HG02840 (cell line): ENCODE measurements at regions not wholly inside any gene's neighbourhood (a gene's known extent, or its start where the extent isn't known, plus 50 kb on each side); places are given as distances from the start of the nearest gene placed in this dataset.
"Not testable (repeated sequence)": the region's sequence is repeated elsewhere in the genome, so short reads cannot be mapped to it uniquely, and the experiment has no call there.

Source experiments
- ATAC-seq: cut with Tn5 transposase; IDR thresholded peaks from one replicate; pipeline ENCODE4 v1.9.1; 2021; ENCODE audit warnings: mild to moderate bottlenecking, moderate library complexity, moderate number of reproducible peaks; ENCODE audit not compliant: unreplicated experiment, low FRiP score

- no peak for ATAC-seq
Observed at GRCh38 chr20:48448666-48449600, 378.9 kb downstream of the PREX1 start.

DNA sequence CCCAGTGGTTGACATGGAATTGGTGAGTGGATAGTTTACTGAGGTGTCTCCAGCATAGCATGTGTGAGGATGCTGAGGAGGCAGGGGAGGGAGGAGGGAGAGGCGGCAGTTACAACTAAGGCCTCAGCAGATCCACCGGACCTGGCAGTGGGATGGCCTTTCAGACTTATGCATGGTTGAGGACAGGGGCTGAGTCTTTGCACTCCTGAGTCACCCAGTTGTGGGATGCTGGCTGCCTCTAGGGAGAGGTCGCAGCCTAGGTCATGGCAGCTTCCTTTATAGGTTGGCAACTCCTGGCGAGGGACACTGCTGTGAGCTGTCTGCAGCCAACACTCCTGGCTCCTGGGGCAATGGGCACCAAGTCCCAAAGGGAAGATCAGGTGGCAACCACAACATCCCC, 380.3 kb downstream of the PREX1 start:
- no peak for ATAC-seq

DNA sequence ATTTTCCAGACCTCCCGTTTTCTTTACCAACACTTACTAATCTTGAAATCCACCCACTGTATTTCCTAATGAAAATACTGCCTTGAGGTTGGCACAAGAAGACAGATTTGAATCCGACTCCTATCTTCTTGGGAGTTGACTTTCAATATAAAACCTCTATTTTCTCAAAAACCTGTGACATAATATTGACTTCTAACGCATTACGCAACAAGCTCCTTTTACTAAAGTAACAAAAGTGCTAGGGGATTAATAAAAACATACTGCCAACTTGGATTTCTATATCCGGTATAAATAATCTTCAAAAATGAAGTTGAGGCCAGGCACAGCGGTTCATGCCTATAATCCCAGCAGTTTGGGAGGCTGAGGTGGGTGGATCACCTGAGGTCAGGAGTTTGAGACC, 382.0 kb downstream of the PREX1 start:
- ATAC-seq = no peak

GRCh38 chr20:48444249-48444648, 383.6 kb downstream of the PREX1 start:
- ATAC-seq = no peak

GRCh38 chr20:48440916-48441315, 386.9 kb downstream of the PREX1 start:
- ATAC-seq = no peak

DNA sequence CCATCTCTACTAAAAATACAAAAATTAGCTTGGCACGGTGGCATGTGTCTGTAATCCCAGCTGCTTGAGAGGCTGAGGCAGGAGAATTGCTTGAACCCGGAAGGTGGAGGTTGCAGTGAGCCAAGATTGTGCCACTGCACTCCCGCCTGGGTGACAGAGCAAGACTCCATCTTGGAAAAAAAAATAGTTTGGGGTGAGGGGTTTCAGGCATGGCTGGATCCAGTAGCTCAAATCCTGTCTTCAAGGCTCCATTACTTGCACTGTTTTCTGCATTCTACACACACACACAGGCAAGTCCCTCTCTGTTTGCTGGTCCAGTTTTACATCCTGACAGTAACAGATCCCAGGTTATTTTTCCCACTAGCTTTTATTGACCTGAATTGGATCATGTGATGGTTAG, 387.5 kb downstream of the PREX1 start:
- not testable (repeated sequence) for ATAC-seq

- no peak for ATAC-seq
Observed at GRCh38 chr20:48437146-48437545, 390.7 kb downstream of the PREX1 start.

GRCh38 chr20:48436609-48437008, 391.2 kb downstream of the PREX1 start:
- ATAC-seq = not testable (repeated sequence)

- ATAC-seq = no peak
Observed at GRCh38 chr20:48433178-48433577, 394.6 kb downstream of the PREX1 start.

DNA sequence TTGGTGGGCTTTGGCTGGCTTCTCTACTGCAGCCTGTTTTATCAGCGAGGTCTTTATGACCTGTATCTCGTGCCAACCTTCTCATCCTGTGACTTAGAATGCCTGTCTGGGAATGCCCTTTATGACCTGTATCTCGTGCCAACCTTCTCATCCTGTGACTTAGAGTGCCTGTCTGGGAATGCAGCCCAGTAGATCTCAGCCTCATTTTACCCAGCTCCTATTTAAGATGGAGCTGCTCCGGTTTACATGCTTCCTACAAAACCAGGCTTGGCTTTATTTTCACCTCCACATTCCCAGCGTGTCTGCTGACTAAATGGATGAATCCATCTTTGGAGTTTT, 395.3 kb downstream of the PREX1 start:
- ATAC-seq = no peak

DNA sequence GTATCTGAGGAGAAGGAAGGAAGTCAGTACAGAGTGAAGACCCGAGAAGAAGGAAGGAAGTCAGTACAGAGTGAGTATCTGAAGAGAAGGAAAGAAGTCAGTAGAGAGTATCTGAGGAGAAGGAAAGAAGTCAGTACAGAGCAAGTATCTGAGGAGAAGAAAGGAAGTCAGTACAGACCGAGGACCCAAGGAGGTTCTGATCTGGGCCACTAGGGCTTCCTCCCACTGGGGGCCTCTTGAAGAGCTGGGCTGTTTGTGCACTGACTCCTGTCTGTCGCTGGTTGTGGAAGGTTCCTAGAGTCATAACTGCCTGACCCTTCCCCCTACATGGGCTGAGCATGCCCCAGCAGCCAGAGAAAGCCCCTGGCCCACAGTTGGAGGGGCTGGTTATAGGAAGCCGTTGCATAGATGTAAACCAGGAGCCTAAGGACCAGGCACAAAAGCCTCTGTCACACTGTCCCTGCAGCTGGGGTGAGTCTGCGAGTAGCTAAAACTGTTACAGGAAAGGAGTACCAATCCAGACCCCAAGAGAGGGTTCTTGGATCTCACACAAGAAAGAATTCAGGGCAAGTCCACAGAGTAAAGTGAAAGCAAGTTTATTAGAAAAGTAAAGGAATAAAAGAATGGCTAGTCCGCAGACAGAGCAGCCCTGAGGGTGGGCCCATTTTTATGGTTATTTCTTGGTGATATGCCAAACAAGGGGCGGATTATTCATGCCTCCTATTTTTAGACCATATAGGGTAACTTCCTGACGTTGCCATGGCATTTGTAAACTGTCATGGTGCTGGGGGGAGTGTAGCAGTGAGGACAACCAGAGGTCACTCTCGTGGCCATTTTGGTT, 395.9 kb downstream of the PREX1 start:
- ATAC-seq = no peak

DNA sequence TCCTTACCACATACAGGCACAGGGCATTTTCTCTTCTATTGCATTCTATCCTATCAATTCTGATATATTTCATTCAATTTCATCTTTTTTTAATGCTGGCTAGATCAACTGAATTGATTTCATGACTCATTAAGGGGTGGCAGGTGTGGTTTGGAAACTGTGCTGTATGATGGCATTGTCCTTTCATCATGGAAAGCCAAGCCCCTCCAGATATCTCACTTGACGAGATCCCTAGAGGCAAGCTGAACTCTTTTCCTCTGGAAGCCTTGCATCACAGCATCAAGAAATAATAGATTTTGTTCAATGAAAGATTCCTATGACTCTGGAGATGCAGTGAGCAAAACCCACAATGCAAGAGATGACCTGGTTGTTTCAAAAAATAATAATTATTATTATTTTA, 401.2 kb downstream of the PREX1 start:
- no peak for ATAC-seq

DNA sequence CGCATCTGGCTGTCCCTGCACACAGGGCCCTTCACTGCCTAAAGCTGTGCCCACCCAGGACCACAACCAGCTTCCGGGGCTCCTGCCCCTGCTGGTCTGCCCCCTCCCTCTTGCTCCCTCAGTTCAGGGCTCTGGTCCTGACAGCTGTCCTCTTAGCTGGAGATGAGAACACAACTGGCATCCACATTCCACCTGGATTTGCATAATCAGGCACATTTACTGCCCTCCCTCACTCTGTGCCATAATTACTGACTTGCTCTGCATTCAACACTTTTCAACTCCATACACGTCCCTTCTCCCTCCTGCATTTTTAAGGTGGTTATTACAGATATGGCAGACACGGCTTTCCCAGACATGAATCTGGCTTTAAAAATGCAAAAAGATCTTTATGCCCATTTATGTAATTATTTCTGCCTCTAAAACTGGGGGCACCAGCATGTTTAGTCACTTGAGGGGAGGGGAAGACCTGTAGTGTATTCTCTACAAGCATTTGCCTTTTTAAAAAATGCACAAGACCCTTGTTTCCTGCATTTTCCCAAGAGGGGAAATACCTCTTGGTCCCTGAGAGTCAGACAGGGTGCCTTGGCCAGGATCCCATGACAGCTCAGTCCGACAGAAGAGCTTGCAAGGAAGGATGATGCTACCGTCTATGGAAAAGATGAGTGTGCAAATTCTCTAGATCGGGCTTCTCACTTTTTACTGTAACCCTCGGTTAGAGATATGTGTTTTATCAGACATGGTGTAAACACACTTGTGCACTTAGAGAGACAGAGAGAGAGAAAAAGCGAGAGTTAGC, 401.8 kb downstream of the PREX1 start:
- ATAC-seq = no peak

GRCh38 chr20:48425321-48425720, 402.5 kb downstream of the PREX1 start:
- no peak for ATAC-seq

- no peak for ATAC-seq
Observed at GRCh38 chr20:48422242-48422960, 405.4 kb downstream of the PREX1 start.

- ATAC-seq = no peak
Observed at GRCh38 chr20:48421547-48421946, 406.3 kb downstream of the PREX1 start.

GRCh38 chr20:48420176-48420575, 407.6 kb downstream of the PREX1 start:
- ATAC-seq = no peak

DNA sequence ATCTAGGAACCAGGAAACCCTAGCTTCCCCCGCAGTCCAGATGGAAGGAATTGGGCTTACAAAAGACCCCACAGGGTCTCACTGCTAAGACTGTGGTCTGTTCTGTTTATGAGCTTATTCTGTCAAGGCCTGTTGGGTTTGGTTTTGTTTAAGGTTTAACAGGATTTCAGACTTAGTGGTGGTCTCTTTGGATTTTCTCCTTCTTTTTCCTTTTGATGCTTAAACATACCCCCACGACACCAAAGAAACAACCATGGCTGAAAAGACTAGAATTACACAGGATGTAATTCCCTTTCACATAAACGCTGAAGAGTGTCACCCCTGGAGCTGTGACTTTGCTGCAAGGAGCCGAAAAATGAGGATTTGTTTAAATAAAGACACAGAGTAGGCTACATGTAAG, 408.6 kb downstream of the PREX1 start:
- ATAC-seq = no peak

DNA sequence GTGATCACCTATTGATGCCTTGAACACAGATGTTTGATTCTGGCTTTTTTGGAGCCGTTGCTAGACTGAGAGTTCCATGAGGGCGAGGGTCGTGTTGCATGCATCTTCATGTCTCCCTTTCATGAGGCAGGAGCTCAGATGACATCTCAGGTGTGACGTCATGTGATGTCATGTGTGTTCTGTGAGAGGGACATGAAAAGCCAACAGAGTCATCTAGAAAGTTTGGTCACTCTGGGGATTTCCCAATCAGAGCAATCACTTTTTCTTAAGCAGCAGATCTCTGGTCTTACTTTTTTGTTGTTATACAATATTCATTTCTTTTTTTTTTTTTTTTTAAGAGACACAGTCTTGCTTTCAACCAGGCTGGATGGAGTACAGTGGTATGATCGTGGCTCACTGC, 411.8 kb downstream of the PREX1 start:
- ATAC-seq = no peak

GRCh38 chr20:48414786-48415185, 413.0 kb downstream of the PREX1 start:
- ATAC-seq = no peak
